GM18873 (cell line): ENCODE measurements at regions not wholly inside any gene's neighbourhood (a gene's known extent, or its start where the extent isn't known, plus 50 kb on each side); places are given as distances from the start of the nearest gene placed in this dataset.

Experiments
- ATAC-seq: cut with Tn5 transposase; IDR thresholded peaks from one replicate; pipeline ENCODE4 v1.9.1; 2021; ENCODE audit warnings: mild to moderate bottlenecking, moderate library complexity, moderate number of reproducible peaks; ENCODE audit not compliant: unreplicated experiment, low FRiP score

GRCh38 chrX:7294483-7294882, 146.5 kb upstream of the PUDP start:
- ATAC-seq = no peak

GRCh38 chrX:7286168-7286837, 138.3 kb upstream of the PUDP start:
- ATAC-seq = no peak

DNA sequence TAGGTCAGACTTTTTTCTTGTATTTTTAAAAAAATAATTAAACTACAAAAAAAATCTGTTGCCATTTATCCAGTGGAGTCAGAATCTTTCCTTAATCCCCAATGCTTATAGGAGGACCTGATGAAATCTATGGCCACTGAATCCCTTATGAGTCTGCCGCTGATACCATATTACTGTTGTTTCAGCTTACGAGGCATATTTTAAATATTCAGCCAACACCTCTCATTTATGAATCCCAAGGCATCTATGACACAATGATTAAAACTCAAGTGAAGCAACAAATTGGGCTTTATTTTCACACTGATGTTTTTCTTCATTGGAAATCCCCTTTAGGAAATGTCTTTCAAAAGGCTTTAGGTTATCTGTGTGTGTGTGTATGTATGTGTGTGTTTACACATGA, 137.8 kb upstream of the PUDP start:
- no peak for ATAC-seq

GRCh38 chrX:7283741-7284140, 135.8 kb upstream of the PUDP start:
- no peak for ATAC-seq

DNA sequence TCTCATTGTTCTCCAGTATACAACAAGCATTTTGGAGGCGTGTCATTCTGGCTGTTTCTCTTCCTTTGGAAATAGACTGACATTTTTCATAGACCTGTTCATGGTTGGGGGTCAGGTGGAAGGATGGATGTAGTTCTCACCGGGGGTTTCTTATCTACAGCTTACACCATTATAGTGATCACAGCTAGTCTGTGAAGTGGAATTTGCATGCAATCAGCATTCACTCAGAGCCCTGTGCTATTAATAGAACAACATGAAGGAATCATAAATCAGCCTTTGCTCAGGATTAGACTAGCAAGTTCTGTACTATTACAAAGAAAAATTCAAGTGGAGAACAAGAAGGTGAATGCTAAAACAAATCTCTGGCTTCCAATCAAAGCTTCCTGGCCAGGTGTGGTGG, 132.6 kb upstream of the PUDP start:
- no peak for ATAC-seq

GRCh38 chrX:7272346-7272745, 124.4 kb upstream of the PUDP start:
- ATAC-seq = no peak

GRCh38 chrX:7270933-7271332, 123.0 kb upstream of the PUDP start:
- no peak for ATAC-seq

DNA sequence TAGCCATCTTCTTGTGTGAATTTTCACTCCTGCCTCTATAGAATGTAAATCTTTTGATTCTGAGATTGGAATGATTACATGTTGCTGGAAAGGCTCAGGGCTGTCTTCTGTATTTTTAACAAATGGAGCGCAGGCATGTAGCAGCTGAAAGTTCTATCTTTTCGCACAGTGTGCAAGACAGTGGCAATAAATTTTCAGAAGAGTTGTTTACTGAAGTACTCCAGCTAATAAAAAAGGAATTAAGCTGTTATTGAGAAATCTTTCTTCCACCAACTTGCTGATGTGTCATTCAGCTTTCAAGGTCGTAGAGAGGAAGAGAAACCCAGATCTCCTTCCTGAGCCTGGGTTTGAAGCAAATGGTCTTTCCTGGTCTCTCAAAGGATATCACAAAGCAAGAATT, 122.0 kb upstream of the PUDP start:
- no peak for ATAC-seq

- no peak for ATAC-seq
These were observed 121.6 kb upstream of the PUDP start for GRCh38 chrX:7269589-7269988.

- no peak for ATAC-seq
These were observed 118.3 kb upstream of the PUDP start for GRCh38 chrX:7266288-7266687.

- ATAC-seq = peak; percentile 60
These were observed 116.4 kb upstream of the PUDP start for GRCh38 chrX:7264399-7264798.

GRCh38 chrX:7263961-7264360, 116.0 kb upstream of the PUDP start:
- ATAC-seq = no peak

GRCh38 chrX:7263330-7263729, 115.4 kb upstream of the PUDP start:
- ATAC-seq = no peak

GRCh38 chrX:7262551-7262950, 114.6 kb upstream of the PUDP start:
- ATAC-seq = no peak

- peak; percentile 87 for ATAC-seq
These were observed 113.8 kb upstream of the PUDP start for GRCh38 chrX:7261672-7262332.

DNA sequence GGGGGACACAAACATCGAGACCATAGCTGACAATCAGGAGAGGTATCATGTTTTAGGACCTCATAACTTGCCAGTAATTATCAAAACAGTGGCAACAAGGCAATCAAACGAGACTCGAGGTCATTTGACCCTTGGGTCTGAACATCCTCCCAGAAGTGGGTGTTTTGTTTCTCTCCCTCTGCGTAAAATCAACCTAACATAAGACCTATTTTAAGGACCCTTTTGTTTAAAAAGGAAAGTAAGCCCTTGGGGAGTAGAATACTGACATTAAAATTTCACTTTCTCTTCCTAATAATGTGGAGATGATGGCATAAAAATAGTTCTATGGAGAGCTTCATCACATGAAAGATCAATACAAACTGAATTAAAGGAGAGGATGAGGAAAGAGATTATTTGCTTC, 106.2 kb upstream of the PUDP start:
- ATAC-seq = no peak

DNA sequence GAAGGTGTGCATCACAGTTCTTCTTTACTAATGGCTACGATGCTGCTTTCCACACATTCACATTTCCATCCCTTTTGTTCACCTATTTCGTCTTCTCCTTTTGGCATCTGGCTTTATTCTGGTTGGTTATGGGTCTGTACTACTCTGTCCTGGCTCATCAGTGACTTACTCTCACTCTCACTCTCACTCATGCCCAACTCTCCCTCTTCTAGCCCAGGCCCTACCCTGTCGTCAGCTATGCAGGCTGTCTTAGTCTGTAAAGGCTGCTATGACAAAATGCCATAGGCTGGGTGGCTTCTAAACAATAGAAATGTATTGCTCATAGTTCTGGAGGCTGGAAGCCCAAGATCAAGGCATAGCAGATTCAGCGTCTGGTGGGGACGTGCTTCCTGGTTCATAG, 105.6 kb upstream of the PUDP start:
- ATAC-seq = no peak

GRCh38 chrX:7252013-7252610, 104.2 kb upstream of the PUDP start:
- ATAC-seq = peak; percentile 52

DNA sequence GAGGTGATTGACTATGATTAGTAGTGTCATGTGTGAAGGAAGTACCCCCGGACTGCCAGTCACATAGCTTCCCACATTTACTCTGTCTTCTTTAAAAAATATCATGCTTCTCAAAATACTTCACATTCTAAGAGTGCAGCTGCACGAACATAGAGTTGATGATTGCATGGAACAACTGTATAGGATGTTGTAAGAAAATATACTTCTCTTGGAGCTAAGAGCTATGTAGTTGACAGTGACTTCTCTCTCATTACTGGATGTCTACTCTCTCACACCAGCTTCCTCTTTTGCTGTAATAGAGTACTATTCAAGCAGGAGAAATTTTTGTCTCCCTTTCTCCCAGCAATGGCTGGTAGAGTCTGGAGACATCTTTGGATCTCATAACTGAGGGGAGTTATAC, 99.4 kb upstream of the PUDP start:
- ATAC-seq = no peak

- ATAC-seq = no peak
These were observed 96.5 kb upstream of the PUDP start for GRCh38 chrX:7244405-7244804.

DNA sequence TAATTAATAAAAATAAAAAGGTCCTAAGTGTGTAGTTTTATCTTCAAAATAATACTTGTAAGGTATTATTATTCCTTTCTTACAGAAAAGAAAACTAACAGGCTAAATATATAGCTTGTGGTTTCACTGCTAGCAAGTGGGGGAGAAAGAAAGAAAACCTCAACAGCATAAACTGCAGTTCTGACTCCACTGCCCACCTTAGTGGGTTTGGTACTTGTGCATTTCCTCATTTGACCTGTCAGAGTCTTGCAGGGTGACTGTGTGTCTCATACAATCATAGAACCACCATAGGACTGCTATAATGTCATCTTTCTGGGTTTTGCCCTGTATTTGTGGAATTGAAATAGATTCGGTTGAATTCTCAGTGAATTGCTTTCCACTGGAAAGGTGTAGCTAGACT, 94.7 kb upstream of the PUDP start:
- ATAC-seq = peak; percentile 98

- no peak for ATAC-seq
These were observed 93.0 kb upstream of the PUDP start for GRCh38 chrX:7240929-7241328.
